Vagina (tissue), 2 donors: ENCODE measurements at regions not wholly inside any gene's neighbourhood (a gene's known extent, or its start where the extent isn't known, plus 50 kb on each side); places are given as distances from the start of the nearest gene placed in this dataset.

Source experiments
- DNase-seq, 2 donors: peaks; one replicate each; pipeline ENCODE4 v3.0.0-alpha.2; 2017; ENCODE audit errors: extremely low spot score in 2 of 2
- H3K27ac ChIP-seq: fragments of 200-600 bp; sonication (generic); one replicate; pipeline ENCODE4 v1.5.1; 2019
- H3K27me3 ChIP-seq: fragments of 200-600 bp; sonication (generic); one replicate; pipeline ENCODE4 v1.5.1; 2019
- H3K36me3 ChIP-seq, 2 donors: fragments of 200-600 bp; sonication (generic); one replicate each; pipeline ENCODE4 v1.5.1; 2017 to 2019
- H3K4me1 ChIP-seq: fragments of 200-600 bp; sonication (generic); one replicate; pipeline ENCODE4 v1.5.1; 2019
- H3K4me3 ChIP-seq, 2 donors: fragments of 200-600 bp; sonication (generic); 1 replicate in 1 of 2; 2 replicates in 1 of 2; pipeline ENCODE4 v1.5.1; 2016 to 2019
- H3K9me3 ChIP-seq: fragments of 200-600 bp; sonication (generic); one replicate; pipeline ENCODE4 v1.5.1; 2019
- CTCF ChIP-seq, 3 experiments: fragments of 450-650 bp in 2 of 3; fragments of 200-600 bp in 1 of 3; sonication (generic) in 1 of 3; IDR thresholded peaks; one replicate each; pipeline ENCODE4 v1.5.1; 2017 to 2019; ENCODE audit warnings: antibody characterized with exemption in 3 of 3, mild to moderate bottlenecking in 2 of 3, moderate library complexity in 2 of 3
- POLR2A ChIP-seq, 2 donors: fragments of 450-650 bp; IDR thresholded peaks; one replicate each; pipeline ENCODE4 v1.6.1; 2017; ENCODE audit warnings: antibody characterized with exemption in 2 of 2, mild to moderate bottlenecking in 2 of 2, moderate library complexity in 2 of 2
- POLR2AphosphoS5 ChIP-seq, 2 donors: sonication (generic); formaldehyde crosslinking; IDR thresholded peaks; one replicate each; pipeline ENCODE4 v1.9.0; 2017; ENCODE audit warnings: antibody characterized with exemption in 2 of 2, mild to moderate bottlenecking in 2 of 2, low read depth in 1 of 2; ENCODE audit not compliant: insufficient read depth in 1 of 2
- intact Hi-C: fragments of 100-400 bp; cut with DNase I; formaldehyde crosslinking; loops from one replicate; pipeline ENCODE4 v1.15.1; 2023

DNA sequence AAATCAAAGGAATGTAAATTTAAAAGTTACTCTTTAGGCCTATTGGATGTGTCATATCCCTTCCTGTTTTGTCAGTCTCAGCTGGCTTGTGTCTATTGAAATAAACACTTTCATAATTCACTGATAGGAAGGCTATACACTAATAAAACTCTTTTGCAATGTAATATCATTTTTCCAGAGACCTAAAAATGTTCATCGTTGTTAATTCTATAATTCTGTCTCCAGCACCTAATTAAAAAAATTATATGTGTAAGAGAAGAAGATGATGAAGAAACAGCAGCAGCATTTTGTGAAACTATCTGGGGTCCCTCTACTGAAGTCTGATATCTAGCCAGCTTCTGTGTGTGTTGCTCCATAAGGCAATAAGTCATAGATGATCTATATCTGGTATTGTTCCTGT lies 602.7 kb downstream of the ETV1 start:
- no peaks in the 10 kb centered on the region for H3K27me3 ChIP-seq
- H3K9me3 ChIP-seq, result no peaks in the 10 kb centered on the region
- no peak for TF ChIP-seq POLR2A (IDR thresholded peaks at IDR 0.05)
- no peak for TF ChIP-seq POLR2AphosphoS5 (IDR thresholded peaks at IDR 0.05; ENCODE audit: insufficient read depth in 1 of 2, low read depth in 1 of 2)
- no peaks in the 10 kb centered on the region for H3K4me1 ChIP-seq
- no peak for DNase-seq
- no peak overlapping the region for H3K4me3 ChIP-seq
- H3K27ac ChIP-seq, result no peak overlapping the region
- intact Hi-C loops, result no loop called here
- no peaks in the 10 kb centered on the region for H3K36me3 ChIP-seq

GRCh38 chr7:13407911-13408310 lies 581.6 kb downstream of the ETV1 start:
- intact Hi-C loops, result no loop called here
- H3K4me3 ChIP-seq, result no peak overlapping the region
- no peak for TF ChIP-seq CTCF (IDR thresholded peaks at IDR 0.05)
- no peak for TF ChIP-seq POLR2A (IDR thresholded peaks at IDR 0.05)
- no peak for TF ChIP-seq POLR2AphosphoS5 (IDR thresholded peaks at IDR 0.05; ENCODE audit: insufficient read depth in 1 of 2, low read depth in 1 of 2)
- no peaks in the 10 kb centered on the region for H3K27me3 ChIP-seq
- no peaks in the 10 kb centered on the region for H3K9me3 ChIP-seq
- no peak overlapping the region for H3K27ac ChIP-seq
- H3K36me3 ChIP-seq, result no peaks in the 10 kb centered on the region
- DNase-seq, result no peak
- H3K4me1 ChIP-seq, result no peaks in the 10 kb centered on the region

- Histone ChIP-seq H3K36me3 (no peaks in the 10 kb centered on the region), H3K27me3 (no peaks in the 10 kb centered on the region), H3K4me1 (no peaks in the 10 kb centered on the region), H3K4me3 (no peak overlapping the region), H3K9me3 (no peaks in the 10 kb centered on the region), H3K27ac (no peak overlapping the region)
- intact Hi-C loops, result no loop called here
- no peak for TF ChIP-seq POLR2AphosphoS5 (IDR thresholded peaks at IDR 0.05; ENCODE audit: insufficient read depth in 1 of 2, low read depth in 1 of 2)
- TF ChIP-seq CTCF (IDR thresholded peaks at IDR 0.05), result no peak
- TF ChIP-seq POLR2A (IDR thresholded peaks at IDR 0.05), result no peak
- DNase-seq, result no peak
Observed at GRCh38 chr7:13411151-13411550, 578.3 kb downstream of the ETV1 start.

DNA sequence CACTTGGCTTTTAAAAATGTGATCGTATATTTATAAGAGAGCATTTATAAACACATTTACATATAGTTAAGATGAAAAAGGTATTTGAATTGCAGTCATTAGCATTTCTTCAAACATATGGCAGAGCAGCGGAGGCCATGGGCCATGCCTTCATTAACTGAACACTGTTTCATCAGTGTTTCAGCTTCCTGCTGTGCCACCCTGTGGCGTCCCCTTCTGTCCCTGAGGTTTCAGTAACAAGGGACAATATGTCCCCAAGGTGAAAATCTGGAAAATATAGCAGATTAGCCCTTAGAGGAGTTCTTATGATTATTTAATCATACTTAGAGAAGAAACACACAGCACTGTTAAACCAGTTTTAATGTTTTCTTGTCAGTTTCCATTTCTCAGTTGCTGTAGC lies 577.8 kb downstream of the ETV1 start:
- H3K36me3 ChIP-seq, result no peaks in the 10 kb centered on the region
- no peaks in the 10 kb centered on the region for H3K4me1 ChIP-seq

DNA sequence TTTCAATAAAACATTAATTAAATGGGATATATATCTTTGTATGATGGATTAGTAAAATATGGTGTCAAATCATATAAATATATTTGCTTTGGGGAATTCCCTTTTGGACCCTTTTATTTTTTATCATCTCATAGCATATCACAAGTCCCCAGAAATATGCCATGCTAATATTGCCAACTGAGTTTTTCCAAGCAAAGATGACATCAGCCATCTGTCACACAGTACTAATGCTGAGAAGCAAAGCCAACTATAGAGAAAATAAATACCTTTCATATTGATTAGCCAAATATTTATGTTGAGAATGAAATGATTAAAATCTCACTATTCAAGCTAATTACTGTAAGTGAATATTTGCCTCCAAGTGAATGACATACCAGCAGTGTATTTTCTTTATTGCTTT lies 575.3 kb downstream of the ETV1 start:
- TF ChIP-seq POLR2AphosphoS5 (IDR thresholded peaks at IDR 0.05; ENCODE audit: insufficient read depth in 1 of 2, low read depth in 1 of 2) (no peak), POLR2A (IDR thresholded peaks at IDR 0.05) (no peak), CTCF (IDR thresholded peaks at IDR 0.05) (no peak)
- Histone ChIP-seq H3K27me3 (no peaks in the 10 kb centered on the region), H3K4me3 (no peak overlapping the region), H3K36me3 (no peaks in the 10 kb centered on the region), H3K9me3 (no peaks in the 10 kb centered on the region), H3K27ac (no peak overlapping the region), H3K4me1 (no peaks in the 10 kb centered on the region)
- no peak for DNase-seq
- intact Hi-C loops, result no loop called here

More for the DNA sequence above, 577.8 kb downstream of the ETV1 start:
- Histone ChIP-seq H3K4me3 (no peak overlapping the region), H3K9me3 (no peaks in the 10 kb centered on the region), H3K27me3 (no peaks in the 10 kb centered on the region), H3K27ac (no peak overlapping the region)
- intact Hi-C loops, result no loop called here
- TF ChIP-seq POLR2AphosphoS5 (IDR thresholded peaks at IDR 0.05; ENCODE audit: insufficient read depth in 1 of 2, low read depth in 1 of 2) (no peak), CTCF (IDR thresholded peaks at IDR 0.05) (no peak), POLR2A (IDR thresholded peaks at IDR 0.05) (no peak)
- no peak for DNase-seq
